ENCODE measurements at regions not wholly inside any gene's neighbourhood (a gene's known extent, or its start where the extent isn't known, plus 50 kb on each side); places are given as distances from the start of the nearest gene placed in this dataset.

GRCh38 chr9:78788101-78788500 is 491.2 kb downstream of the PSAT1 start:
- DNase-seq, result no peak

DNA sequence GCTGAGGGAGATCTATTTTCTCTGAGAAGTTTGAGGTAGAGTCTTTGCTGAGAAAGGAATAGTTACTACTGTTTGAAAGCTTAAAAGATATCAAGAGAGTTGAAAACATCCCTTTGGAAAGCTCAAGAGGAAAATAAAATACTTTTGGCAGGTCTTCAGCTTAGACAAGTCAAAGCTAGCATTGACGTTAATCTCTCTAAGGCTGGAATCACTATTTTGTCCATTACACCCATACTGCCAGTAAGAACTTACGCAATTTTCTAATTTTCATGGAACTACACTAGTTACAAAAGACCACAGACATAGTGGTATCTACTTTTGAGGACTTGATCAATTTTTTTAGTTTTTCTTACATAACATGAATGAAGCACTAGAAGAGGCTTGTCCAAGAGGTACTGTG is 494.9 kb downstream of the PSAT1 start:
- DNase-seq, result no peak

DNA sequence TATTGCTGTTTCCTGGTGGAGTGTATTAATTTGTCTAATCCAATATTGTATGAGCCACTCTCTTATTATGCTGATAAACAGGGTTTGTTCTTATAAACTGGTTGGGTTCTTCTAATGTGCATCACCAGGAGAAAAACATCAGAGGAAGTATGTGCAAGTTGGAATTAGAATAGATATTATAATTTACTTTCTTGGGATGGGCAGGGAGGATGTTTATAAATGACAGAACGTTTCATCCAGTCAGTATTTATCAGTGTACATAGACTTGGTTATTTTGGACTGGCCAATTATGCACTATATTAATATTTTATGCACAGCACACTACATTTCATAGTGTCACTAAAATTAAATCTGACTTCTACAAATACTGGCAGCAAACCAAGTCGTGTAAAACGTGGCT is 495.8 kb downstream of the PSAT1 start:
- no peak for DNase-seq

- DNase-seq, result no peak
Measured at GRCh38 chr9:78805771-78806170, 508.8 kb downstream of the PSAT1 start.

- no peak for DNase-seq
Measured at GRCh38 chr9:78806492-78807160, 509.7 kb downstream of the PSAT1 start.

DNA sequence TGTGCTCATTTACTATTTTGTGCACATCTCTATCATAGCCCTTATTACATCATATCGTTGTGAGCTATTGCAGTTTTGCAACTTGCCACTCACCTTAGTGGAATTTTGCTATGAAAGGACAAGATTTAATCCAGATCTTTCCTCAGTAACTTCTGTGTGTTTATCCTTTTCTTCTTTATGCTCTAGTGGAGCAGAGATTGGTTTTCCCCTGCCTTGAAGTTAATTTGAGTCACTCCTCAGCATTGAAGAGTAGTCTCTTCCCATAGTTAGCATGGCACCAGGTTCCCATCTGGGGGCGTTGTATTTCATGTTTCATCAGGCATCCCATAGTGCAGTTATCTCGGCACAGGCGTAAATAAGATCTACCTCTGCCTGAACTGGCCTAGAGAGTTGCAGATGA is 510.4 kb downstream of the PSAT1 start:
- no peak for DNase-seq

- no peak for DNase-seq
Measured at GRCh38 chr9:78808048-78808447, 511.1 kb downstream of the PSAT1 start.

GRCh38 chr9:78811622-78812276 is 514.8 kb downstream of the PSAT1 start:
- no peak for DNase-seq

DNA sequence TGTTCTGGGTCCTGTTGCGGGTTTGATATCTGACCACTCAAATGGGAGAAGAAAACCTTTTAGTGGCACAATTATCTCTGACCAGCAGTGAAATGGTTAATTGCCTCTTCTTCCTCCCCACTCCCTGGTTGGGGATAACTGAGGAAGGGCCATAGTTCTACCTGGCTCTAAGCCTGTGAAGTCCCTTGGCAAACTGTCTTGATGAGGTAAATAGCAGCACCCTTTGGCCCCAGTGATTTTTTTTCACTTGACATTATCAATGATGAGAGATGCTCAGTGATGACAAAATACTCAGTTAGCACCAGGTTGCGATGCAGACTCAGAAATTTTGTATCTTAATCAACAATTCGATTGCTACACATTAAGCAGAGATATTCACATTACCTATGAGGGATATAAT is 515.7 kb downstream of the PSAT1 start:
- no peak for DNase-seq

GRCh38 chr9:78813602-78814180 is 516.8 kb downstream of the PSAT1 start:
- DNase-seq, result no peak

GRCh38 chr9:78821126-78821822 is 524.3 kb downstream of the PSAT1 start:
- DNase-seq, result no peak

- no peak for DNase-seq
Measured at GRCh38 chr9:78826527-78826926, 529.6 kb downstream of the PSAT1 start.

DNA sequence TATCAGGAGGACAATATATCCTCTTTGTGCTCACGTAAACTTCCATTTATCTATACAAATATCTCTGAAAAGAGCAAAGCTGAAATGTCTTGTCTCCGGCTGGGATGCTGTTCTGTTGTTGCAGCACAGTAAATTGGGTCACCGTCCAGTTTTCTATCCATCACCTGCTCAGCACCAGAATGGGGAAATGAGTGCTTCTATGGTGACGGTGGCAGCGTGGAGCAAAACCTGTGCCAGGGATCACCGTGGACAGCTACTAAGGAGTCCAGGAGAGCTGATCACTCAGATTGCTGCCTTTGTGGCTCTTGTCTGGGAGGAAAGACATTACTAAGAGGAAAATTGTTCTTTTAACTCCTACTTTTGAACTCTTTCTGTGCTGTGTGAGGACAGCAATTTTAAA is 531.6 kb downstream of the PSAT1 start:
- DNase-seq, result no peak

DNA sequence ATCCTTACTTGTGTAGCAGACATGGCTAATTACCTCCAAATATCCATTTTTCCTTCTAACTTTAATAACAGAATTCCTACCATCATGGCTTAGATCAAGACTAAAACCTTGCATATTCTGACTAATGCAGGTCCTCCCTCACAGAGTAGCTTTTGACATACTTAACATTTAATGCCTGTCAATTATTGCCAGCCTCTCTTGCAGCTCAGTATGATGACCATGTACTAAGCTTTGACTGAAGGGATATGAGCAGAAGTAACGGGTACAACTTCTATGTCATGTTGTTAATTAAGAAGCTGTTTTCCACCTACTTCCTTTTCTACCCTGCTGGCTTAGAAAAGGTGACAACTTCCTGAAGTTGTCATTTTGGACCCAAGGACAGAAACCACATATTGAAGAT is 533.4 kb downstream of the PSAT1 start:
- DNase-seq, result no peak

GRCh38 chr9:78831726-78832125 is 534.8 kb downstream of the PSAT1 start:
- DNase-seq, result no peak

GRCh38 chr9:78835928-78836450 is 539.1 kb downstream of the PSAT1 start:
- DNase-seq, result no peak

DNA sequence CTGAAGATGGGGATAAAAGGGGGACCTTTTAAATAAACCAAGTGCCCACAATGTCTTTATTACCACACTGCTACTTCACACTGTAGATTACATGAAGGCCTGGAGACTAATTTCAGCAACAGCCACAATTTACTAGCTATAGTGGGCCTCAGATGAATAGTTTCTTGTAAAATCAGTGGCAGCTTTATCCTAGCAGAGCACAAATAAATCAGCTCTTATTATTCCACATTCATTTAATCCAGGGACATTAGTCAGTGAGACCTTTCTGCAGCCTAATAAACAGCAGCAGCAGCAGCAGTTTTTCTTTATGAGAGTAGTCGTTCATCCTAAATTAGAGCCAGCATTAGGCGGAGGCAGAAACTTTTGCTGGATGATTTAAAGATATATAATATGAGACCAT is 542.3 kb downstream of the PSAT1 start:
- DNase-seq, result no peak

GRCh38 chr9:78848061-78848460 is 551.1 kb downstream of the PSAT1 start:
- DNase-seq, result no peak

DNA sequence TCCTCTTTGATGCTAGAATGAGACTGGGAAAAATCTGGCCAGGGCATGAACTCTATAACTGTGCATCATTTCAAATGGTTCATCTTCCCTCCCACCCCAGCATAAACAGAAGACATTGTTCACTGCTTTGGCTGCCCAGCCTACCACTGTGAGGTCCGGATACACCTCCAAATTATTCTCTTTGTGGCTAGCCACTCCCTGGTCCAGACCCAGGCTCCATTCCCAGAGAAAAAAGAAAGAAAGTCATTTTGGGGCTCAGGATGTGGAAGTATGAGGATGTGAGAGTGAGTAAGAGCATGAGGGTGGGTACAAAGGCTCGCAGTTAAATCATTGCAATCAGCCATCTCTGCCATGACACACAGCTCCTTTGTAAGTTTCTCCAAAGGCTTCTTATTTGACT is 559.2 kb downstream of the PSAT1 start:
- DNase-seq, result no peak

- no peak for DNase-seq
Measured at GRCh38 chr9:78856781-78857180, 559.9 kb downstream of the PSAT1 start.

DNA sequence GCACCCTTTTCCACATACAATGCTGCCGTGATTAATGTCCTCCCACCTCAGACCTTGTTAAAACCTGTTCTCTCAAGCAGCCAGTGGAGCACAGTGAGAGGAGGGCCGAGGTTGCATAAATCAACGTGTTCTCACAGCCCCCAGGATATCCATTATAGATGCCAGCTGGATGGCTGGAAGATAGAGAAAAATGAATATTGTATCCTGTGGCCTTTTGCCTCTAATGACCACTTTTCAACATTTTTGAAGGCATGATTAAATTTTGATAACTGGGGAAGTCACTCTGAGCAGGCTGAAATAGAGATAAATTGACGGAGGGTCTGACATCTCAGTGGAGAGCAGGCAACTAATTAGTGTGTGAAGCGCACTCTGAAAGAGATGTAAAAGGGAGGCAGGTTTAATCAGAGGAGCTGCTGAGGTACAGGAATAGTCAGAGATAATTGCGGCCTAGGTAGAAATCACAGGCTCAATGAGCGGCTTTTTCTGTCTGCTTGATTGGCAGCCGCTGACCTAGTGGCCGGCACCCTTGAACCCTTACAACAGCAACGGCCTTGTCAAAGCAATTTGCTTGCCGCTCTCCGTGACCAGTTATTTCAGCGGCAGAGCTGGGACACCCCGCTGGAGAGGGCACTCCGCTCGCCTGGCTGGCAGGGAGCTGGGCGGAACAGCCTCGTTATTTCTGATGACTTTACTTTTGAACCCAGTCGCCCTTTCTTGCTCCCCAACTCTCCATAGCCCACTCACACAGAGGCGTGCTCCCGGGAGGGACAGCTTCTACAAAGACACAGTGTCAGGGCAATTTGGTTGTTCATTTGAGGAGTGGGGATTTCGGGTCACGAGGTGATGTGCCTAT is 560.7 kb downstream of the PSAT1 start:
- no peak for DNase-seq

Data from anterior cingulate cortex (tissue), 58 donors.